CD14-positive monocyte (primary cell): ENCODE measurements at regions not wholly inside any gene's neighbourhood (a gene's known extent, or its start where the extent isn't known, plus 50 kb on each side); places are given as distances from the start of the nearest gene placed in this dataset.

Source experiments
- DNase-seq, 3 donors: peaks; one replicate each; pipeline ENCODE4 v3.0.0-alpha.2; 2011 to 2022
- H2AFZ ChIP-seq: 2 replicates; pipeline ENCODE4 v1.6.0; 2012; ENCODE audit warnings: mild to moderate bottlenecking, low read depth, low read length, inconsistent platforms; ENCODE audit not compliant: insufficient read depth, poor library complexity, severe bottlenecking
- H3K27ac ChIP-seq, 2 donors: 1 replicate in 1 of 2; 2 replicates in 1 of 2; pipeline ENCODE4 v1.5.1; 2012 to 2013; ENCODE audit warnings: low read length in 2 of 2, control low read depth in 1 of 2, inconsistent platforms in 1 of 2, low read depth in 1 of 2, mild to moderate bottlenecking in 1 of 2
- H3K27me3 ChIP-seq, 2 donors: one replicate each; pipeline versions ENCODE4 v1.6.0 to v1.6.1; 2011 to 2013; ENCODE audit warnings: low read length in 2 of 2; ENCODE audit not compliant: control insufficient read depth in 2 of 2, insufficient read depth in 2 of 2
- H3K36me3 ChIP-seq, 2 donors: replicated peaks in 1 of 2; 1 replicate in 1 of 2; 2 replicates in 1 of 2; pipeline versions ENCODE4 v1.5.1 to v1.6.1; 2012 to 2013; ENCODE audit warnings: low read length in 2 of 2, control low read depth in 1 of 2, inconsistent platforms in 1 of 2, mild to moderate bottlenecking in 1 of 2; ENCODE audit not compliant: insufficient read depth in 2 of 2, control insufficient read depth in 1 of 2
- H3K4me1 ChIP-seq, 2 donors: 1 replicate in 1 of 2; 2 replicates in 1 of 2; pipeline versions ENCODE4 v1.5.1 to v1.6.1; 2012 to 2013; ENCODE audit warnings: low read length in 2 of 2, control low read depth in 1 of 2, inconsistent platforms in 1 of 2, mild to moderate bottlenecking in 1 of 2, moderate library complexity in 1 of 2; ENCODE audit not compliant: insufficient read depth in 2 of 2, control insufficient read depth in 1 of 2
- H3K4me2 ChIP-seq: replicated peaks from 2 replicates; pipeline ENCODE3; 2012; ENCODE audit warnings: low read length, moderate library complexity, mild to moderate bottlenecking; ENCODE audit not compliant: poor library complexity, severe bottlenecking; ENCODE audit errors: extremely low read depth
- H3K4me3 ChIP-seq, 3 experiments: fragments of 200-600 bp in 1 of 3; sonication (generic) in 1 of 3; replicated peaks in 1 of 3; 1 replicate in 2 of 3; 2 replicates in 1 of 3; pipeline ENCODE4 v1.5.1; 2011 to 2013; ENCODE audit warnings: low read length in 3 of 3, mild to moderate bottlenecking in 3 of 3, control low read depth in 2 of 3, low read depth in 2 of 3, inconsistent platforms in 1 of 3, moderate library complexity in 1 of 3
- H3K79me2 ChIP-seq: 2 replicates; pipeline ENCODE4 v1.6.0; 2012; ENCODE audit warnings: mild to moderate bottlenecking, control low read depth, inconsistent platforms, low read length, moderate library complexity; ENCODE audit not compliant: insufficient read depth
- H3K9ac ChIP-seq: 2 replicates; pipeline ENCODE4 v1.6.0; 2017; ENCODE audit warnings: low read length, mild to moderate bottlenecking; ENCODE audit not compliant: insufficient read depth, poor library complexity, severe bottlenecking
- H3K9me3 ChIP-seq, 2 donors: replicated peaks in 1 of 2; 1 replicate in 1 of 2; 2 replicates in 1 of 2; pipeline versions ENCODE4 v1.5.1 to v1.6.1; 2012 to 2013; ENCODE audit warnings: low read length in 2 of 2, control low read depth in 1 of 2; ENCODE audit not compliant: control insufficient read depth in 1 of 2, insufficient read depth in 1 of 2
- H4K20me1 ChIP-seq: 2 replicates; pipeline ENCODE4 v1.6.0; 2012; ENCODE audit warnings: mild to moderate bottlenecking, low read length, control low read depth, moderate library complexity; ENCODE audit not compliant: insufficient read depth
- H3K27ac Mint-ChIP-seq, 7 donors: one replicate each; pipeline ENCODE4 v1.8.0; 2020; ENCODE audit warnings: mild to moderate bottlenecking in 7 of 7, mixed read lengths in 7 of 7, moderate library complexity in 6 of 7, inconsistent platforms in 2 of 7
- H3K27me3 Mint-ChIP-seq, 3 donors: one replicate each; pipeline ENCODE4 v1.8.0; 2021 to 2022; ENCODE audit warnings: low read depth in 3 of 3, mild to moderate bottlenecking in 3 of 3, mixed read lengths in 3 of 3, moderate library complexity in 3 of 3, inconsistent platforms in 1 of 3
- H3K36me3 Mint-ChIP-seq, 2 donors: one replicate each; pipeline ENCODE4 v1.8.0; 2020; ENCODE audit warnings: mixed read lengths in 2 of 2, inconsistent platforms in 1 of 2, mild to moderate bottlenecking in 1 of 2
- H3K4me1 Mint-ChIP-seq: one replicate; pipeline ENCODE4 v1.8.0; 2020; ENCODE audit warnings: mild to moderate bottlenecking, mixed read lengths
- H3K4me3 Mint-ChIP-seq, 2 donors: one replicate each; pipeline ENCODE4 v1.8.0; 2020; ENCODE audit warnings: mild to moderate bottlenecking in 2 of 2, mixed read lengths in 2 of 2, moderate library complexity in 1 of 2
- H3K9me3 Mint-ChIP-seq, 7 donors: one replicate each; pipeline ENCODE4 v1.8.0; 2020 to 2022; ENCODE audit warnings: mixed read lengths in 7 of 7, mild to moderate bottlenecking in 6 of 7, moderate library complexity in 6 of 7, inconsistent platforms in 2 of 7
- WGBS: methylation state at CpG from one replicate; pipeline ENCODE4 v1.1.5; 2013; ENCODE audit warnings: missing lambda C conversion rate; ENCODE audit not compliant: insufficient coverage; 5-methylcytosine and 5-hydroxymethylcytosine counted together
- intact Hi-C, 2 donors: fragments of 100-400 bp; cut with micrococcal nuclease; formaldehyde crosslinking; loops; one replicate each; pipeline versions ENCODE4 v1.15.0 to v1.15.1; 2023
- TF ChIP-seq, protein P1 (sequence below): fragments of 200-600 bp; IDR thresholded peaks from one replicate; pipeline ENCODE4 v1.8.0; 2022; ENCODE audit warnings: antibody characterized with exemption, mild to moderate bottlenecking

DNA sequence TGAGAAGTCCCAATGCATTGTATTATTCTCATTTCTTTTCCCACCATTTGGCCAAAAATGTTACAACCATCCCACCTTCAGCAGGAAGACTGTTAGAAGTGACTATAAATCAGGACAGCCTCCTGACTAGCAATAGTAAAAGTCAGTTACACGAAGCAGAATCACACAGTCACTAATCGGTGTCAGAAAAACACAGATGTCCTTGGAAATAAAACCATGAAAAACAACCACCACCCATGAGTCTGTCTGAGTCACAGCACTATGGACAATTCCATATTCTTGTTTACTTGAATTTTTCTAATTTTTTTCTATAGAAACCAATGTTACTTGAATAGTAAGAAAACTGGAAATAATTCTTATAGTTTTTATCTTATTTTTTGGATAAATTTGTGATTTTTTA is 81.9 kb upstream of the FRMD4A start:
- Mint-ChIP-seq H3K36me3 (no peaks in the 10 kb centered on the region), H3K4me1 (peaks cover 3% of the 10 kb centered on the region), H3K27ac (no peak overlapping the region), H3K27me3 (peaks cover 9 to 17% (median 11%) of the 10 kb centered on the region in 3 donors), H3K4me3 (no peak overlapping the region), H3K9me3 (peaks cover 0 to 3% (median 0%) of the 10 kb centered on the region in 7 donors)
- Histone ChIP-seq H4K20me1 (no peaks in the 10 kb centered on the region), H3K27ac (no peak overlapping the region), H2AFZ (no peak overlapping the region), H3K36me3 (no peaks in the 10 kb centered on the region), H3K27me3 (peaks cover 0 to 2% of the 10 kb centered on the region in 2 donors), H3K4me3 (no peak overlapping the region), H3K4me2 (no peak overlapping the region), H3K9me3 (no peaks in the 10 kb centered on the region), H3K79me2 (no peaks in the 10 kb centered on the region), H3K9ac (no peak overlapping the region), H3K4me1 (no peaks in the 10 kb centered on the region)
- WGBS: no CpG with 5 or more reads among the region's 2 CpGs
- TF ChIP-seq, protein P1, sequence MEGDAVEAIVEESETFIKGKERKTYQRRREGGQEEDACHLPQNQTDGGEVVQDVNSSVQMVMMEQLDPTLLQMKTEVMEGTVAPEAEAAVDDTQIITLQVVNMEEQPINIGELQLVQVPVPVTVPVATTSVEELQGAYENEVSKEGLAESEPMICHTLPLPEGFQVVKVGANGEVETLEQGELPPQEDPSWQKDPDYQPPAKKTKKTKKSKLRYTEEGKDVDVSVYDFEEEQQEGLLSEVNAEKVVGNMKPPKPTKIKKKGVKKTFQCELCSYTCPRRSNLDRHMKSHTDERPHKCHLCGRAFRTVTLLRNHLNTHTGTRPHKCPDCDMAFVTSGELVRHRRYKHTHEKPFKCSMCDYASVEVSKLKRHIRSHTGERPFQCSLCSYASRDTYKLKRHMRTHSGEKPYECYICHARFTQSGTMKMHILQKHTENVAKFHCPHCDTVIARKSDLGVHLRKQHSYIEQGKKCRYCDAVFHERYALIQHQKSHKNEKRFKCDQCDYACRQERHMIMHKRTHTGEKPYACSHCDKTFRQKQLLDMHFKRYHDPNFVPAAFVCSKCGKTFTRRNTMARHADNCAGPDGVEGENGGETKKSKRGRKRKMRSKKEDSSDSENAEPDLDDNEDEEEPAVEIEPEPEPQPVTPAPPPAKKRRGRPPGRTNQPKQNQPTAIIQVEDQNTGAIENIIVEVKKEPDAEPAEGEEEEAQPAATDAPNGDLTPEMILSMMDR: no peak
- no peak for DNase-seq
- intact Hi-C loops: no loop called here

DNA sequence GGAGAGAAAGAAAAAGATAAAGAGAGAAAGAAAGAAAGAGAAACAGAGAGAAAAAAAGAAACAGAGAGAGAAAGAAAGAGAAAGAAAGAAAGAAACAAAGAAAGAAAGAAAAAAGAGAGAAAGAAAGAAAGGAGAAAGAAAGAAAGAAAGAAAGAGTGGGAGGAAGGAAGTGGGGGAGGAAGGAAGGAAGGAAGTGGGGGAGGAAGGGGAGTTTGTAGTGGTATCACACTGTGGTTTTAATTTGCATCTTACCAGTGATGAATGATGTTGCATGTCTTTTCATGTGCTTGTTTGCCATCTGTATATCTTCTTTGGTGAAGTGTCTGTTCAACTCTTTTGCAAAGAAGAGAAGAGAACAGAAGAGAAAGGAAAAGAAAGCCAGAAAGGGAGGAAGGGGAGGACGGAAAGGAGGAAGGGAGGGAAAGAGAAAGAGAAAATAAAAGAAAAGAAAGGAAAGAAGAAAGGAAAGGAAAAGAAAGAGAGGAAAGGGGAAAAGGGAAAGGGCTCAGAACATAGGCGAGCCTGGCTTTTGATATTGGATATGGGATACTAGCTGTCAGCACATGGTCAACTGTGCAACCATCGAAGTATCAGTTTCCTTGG is 79.2 kb upstream of the FRMD4A start:
- Mint-ChIP-seq H3K4me3 (no peak overlapping the region), H3K36me3 (no peaks in the 10 kb centered on the region), H3K9me3 (peaks cover 0 to 2% (median 0%) of the 10 kb centered on the region in 7 donors), H3K27ac (no peak overlapping the region), H3K4me1 (peaks cover 3% of the 10 kb centered on the region), H3K27me3 (peaks cover 9 to 22% (median 11%) of the 10 kb centered on the region in 3 donors)
- Histone ChIP-seq H3K4me1 (no peaks in the 10 kb centered on the region), H3K9me3 (no peaks in the 10 kb centered on the region), H3K27ac (no peak overlapping the region), H3K4me3 (no peak overlapping the region), H2AFZ (no peak overlapping the region), H3K4me2 (no peak overlapping the region), H4K20me1 (no peaks in the 10 kb centered on the region), H3K9ac (no peak overlapping the region), H3K27me3 (peaks cover 0 to 2% of the 10 kb centered on the region in 2 donors), H3K79me2 (no peaks in the 10 kb centered on the region), H3K36me3 (no peaks in the 10 kb centered on the region)
- intact Hi-C loops: no loop called here
- 90% methylated on average over 3 of the region's 3 CpGs for WGBS
- no peak for DNase-seq
- TF ChIP-seq, protein P1: no peak
